ENCODE measurements at regions not wholly inside any gene's neighbourhood (a gene's known extent, or its start where the extent isn't known, plus 50 kb on each side); places are given as distances from the start of the nearest gene placed in this dataset.
"Not testable (repeated sequence)": the region's sequence is repeated elsewhere in the genome, so short reads cannot be mapped to it uniquely, and the experiment has no call there.

GRCh38 chr12:114119316-114119715, 153.2 kb upstream of the RBM19 start:
- DNase-seq: no peak

- no peak for DNase-seq
These were observed 130.3 kb upstream of the RBM19 start for GRCh38 chr12:114096461-114096860.

GRCh38 chr12:114093520-114093919, 127.4 kb upstream of the RBM19 start:
- DNase-seq: no peak

- DNase-seq: no peak
These were observed 126.9 kb upstream of the RBM19 start for GRCh38 chr12:114092981-114093380.

- no peak for DNase-seq
These were observed 124.1 kb upstream of the RBM19 start for GRCh38 chr12:114090211-114090610.

GRCh38 chr12:114073076-114073475, 107.0 kb upstream of the RBM19 start:
- DNase-seq: no peak

- no peak for DNase-seq
These were observed 103.4 kb upstream of the RBM19 start for GRCh38 chr12:114069507-114069906.

- DNase-seq: no peak
These were observed 98.4 kb upstream of the RBM19 start for GRCh38 chr12:114064497-114064896.

- DNase-seq: not testable (repeated sequence)
These were observed 97.9 kb upstream of the RBM19 start for GRCh38 chr12:114064034-114064433.

GRCh38 chr12:114063435-114063834, 97.3 kb upstream of the RBM19 start:
- DNase-seq: no peak

- DNase-seq: not testable (repeated sequence)
These were observed 90.2 kb upstream of the RBM19 start for GRCh38 chr12:114056351-114056750.

- DNase-seq: no peak
These were observed 88.9 kb upstream of the RBM19 start for GRCh38 chr12:114054982-114055381.

- DNase-seq: no peak
These were observed 80.3 kb upstream of the RBM19 start for GRCh38 chr12:114046236-114046998.

GRCh38 chr12:114045349-114045748, 79.2 kb upstream of the RBM19 start:
- no peak for DNase-seq

- no peak for DNase-seq
These were observed 75.5 kb upstream of the RBM19 start for GRCh38 chr12:114041590-114041989.

GRCh38 chr12:114041136-114041535, 75.0 kb upstream of the RBM19 start:
- DNase-seq: no peak

- no peak for DNase-seq
These were observed 72.8 kb upstream of the RBM19 start for GRCh38 chr12:114038962-114039361.

- DNase-seq: no peak
These were observed 66.7 kb upstream of the RBM19 start for GRCh38 chr12:114032801-114033200.

- no peak for DNase-seq
These were observed 64.3 kb upstream of the RBM19 start for GRCh38 chr12:114030451-114030850.

GRCh38 chr12:114026805-114027204, 60.7 kb upstream of the RBM19 start:
- DNase-seq: no peak

GRCh38 chr12:114025935-114026334, 59.8 kb upstream of the RBM19 start:
- no peak for DNase-seq

GRCh38 chr12:114022081-114022480, 56.0 kb upstream of the RBM19 start:
- not testable (repeated sequence) for DNase-seq

GRCh38 chr12:114018669-114019068, 52.5 kb upstream of the RBM19 start:
- DNase-seq: no peak

Measured in OCI-M1 (cell line).